Lower leg skin (tissue), 3 donors: ENCODE measurements at regions not wholly inside any gene's neighbourhood (a gene's known extent, or its start where the extent isn't known, plus 50 kb on each side); places are given as distances from the start of the nearest gene placed in this dataset.

Source experiments
- CTCF ChIP-seq, 3 donors: fragments of 450-650 bp; IDR thresholded peaks; one replicate each; pipeline ENCODE4 v1.5.1; 2016; ENCODE audit warnings: antibody characterized with exemption in 3 of 3, mild to moderate bottlenecking in 3 of 3, moderate library complexity in 2 of 3
- POLR2A ChIP-seq, 2 donors: fragments of 450-650 bp; IDR thresholded peaks; one replicate each; pipeline ENCODE4 v1.6.1; 2016 to 2017; ENCODE audit warnings: antibody characterized with exemption in 2 of 2, mild to moderate bottlenecking in 1 of 2, moderate library complexity in 1 of 2

- TF ChIP-seq CTCF (IDR thresholded peaks at IDR 0.05) (no peak), POLR2A (IDR thresholded peaks at IDR 0.05) (no peak)
These were observed 183.2 kb upstream of the SIX2 start for GRCh38 chr2:45192481-45192880.
